Effector memory CD4-positive, alpha-beta T cell (primary cell): ENCODE measurements at regions not wholly inside any gene's neighbourhood (a gene's known extent, or its start where the extent isn't known, plus 50 kb on each side); places are given as distances from the start of the nearest gene placed in this dataset.

Source experiments
- DNase-seq, 3 donors: peaks; one replicate each; pipeline ENCODE4 v3.0.0-alpha.2; 2020
- H3K27ac ChIP-seq: 2 replicates; pipeline ENCODE4 v1.7.0; 2013; ENCODE audit warnings: mild to moderate bottlenecking, low read length, moderate library complexity; ENCODE audit not compliant: insufficient read depth, poor library complexity, severe bottlenecking
- H3K27me3 ChIP-seq: replicated peaks from 2 replicates; pipeline ENCODE4 v1.7.0; 2013; ENCODE audit warnings: mild to moderate bottlenecking, low read length; ENCODE audit not compliant: insufficient read depth, control insufficient read depth, poor library complexity, severe bottlenecking
- H3K36me3 ChIP-seq: 2 replicates; pipeline ENCODE4 v1.7.0; 2013; ENCODE audit warnings: mild to moderate bottlenecking, low read length, moderate library complexity; ENCODE audit not compliant: control insufficient read depth, insufficient read depth
- H3K4me1 ChIP-seq: 2 replicates; pipeline ENCODE4 v1.7.0; 2013; ENCODE audit warnings: low read length, mild to moderate bottlenecking; ENCODE audit not compliant: control insufficient read depth, insufficient read depth, poor library complexity, severe bottlenecking
- H3K4me3 ChIP-seq: 2 replicates; pipeline ENCODE4 v1.7.0; 2013; ENCODE audit warnings: low read length, low read depth, mild to moderate bottlenecking; ENCODE audit not compliant: insufficient read depth, poor library complexity, severe bottlenecking
- H3K9me3 ChIP-seq: 2 replicates; pipeline ENCODE4 v1.7.0; 2013; ENCODE audit warnings: mild to moderate bottlenecking, low read length, moderate library complexity; ENCODE audit not compliant: control insufficient read depth

- Histone ChIP-seq H3K4me1 (no peaks in the 10 kb centered on the region), H3K27me3 (no peaks in the 10 kb centered on the region), H3K27ac (no peak overlapping the region), H3K36me3 (no peaks in the 10 kb centered on the region), H3K4me3 (no peak overlapping the region), H3K9me3 (no peaks in the 10 kb centered on the region)
- no peak for DNase-seq
Measured at GRCh38 chr19:29085630-29086029, 127.3 kb downstream of the UQCRFS1 start.

DNA sequence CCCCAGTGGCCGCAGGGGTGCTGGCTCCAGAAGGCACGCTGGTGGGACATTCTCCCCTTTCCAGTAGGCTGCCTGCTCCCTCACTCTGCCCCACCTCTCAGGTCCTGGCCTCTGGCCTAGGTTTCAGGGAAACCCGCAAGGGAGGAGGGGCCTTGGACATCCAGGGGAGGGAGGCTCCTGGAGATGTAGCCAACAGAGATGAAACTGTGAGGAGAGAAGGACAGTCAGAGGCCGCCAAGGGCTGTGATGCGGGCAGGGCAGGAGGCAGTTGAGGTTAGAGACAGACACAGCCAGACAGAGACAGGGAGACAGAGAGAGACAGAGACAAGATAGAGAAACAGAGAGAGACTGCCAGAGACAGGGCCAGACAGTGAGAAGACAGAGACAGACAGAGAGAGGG, 127.7 kb downstream of the UQCRFS1 start:
- H3K4me1 ChIP-seq = no peaks in the 10 kb centered on the region
- no peak overlapping the region for H3K4me3 ChIP-seq
- H3K9me3 ChIP-seq = no peaks in the 10 kb centered on the region
- H3K27ac ChIP-seq = no peak overlapping the region
- DNase-seq = no peak
- H3K36me3 ChIP-seq = no peaks in the 10 kb centered on the region
- no peaks in the 10 kb centered on the region for H3K27me3 ChIP-seq

GRCh38 chr19:29084266-29084665, 128.7 kb downstream of the UQCRFS1 start:
- no peaks in the 10 kb centered on the region for H3K4me1 ChIP-seq
- no peaks in the 10 kb centered on the region for H3K9me3 ChIP-seq
- no peak overlapping the region for H3K27ac ChIP-seq
- H3K36me3 ChIP-seq = no peaks in the 10 kb centered on the region
- DNase-seq = no peak
- no peaks in the 10 kb centered on the region for H3K27me3 ChIP-seq
- no peak overlapping the region for H3K4me3 ChIP-seq

GRCh38 chr19:29083863-29084262, 129.1 kb downstream of the UQCRFS1 start:
- no peak for DNase-seq
- Histone ChIP-seq H3K36me3 (no peaks in the 10 kb centered on the region), H3K4me3 (no peak overlapping the region), H3K27me3 (no peaks in the 10 kb centered on the region), H3K27ac (no peak overlapping the region), H3K9me3 (no peaks in the 10 kb centered on the region), H3K4me1 (no peaks in the 10 kb centered on the region)

GRCh38 chr19:29079356-29080032, 133.5 kb downstream of the UQCRFS1 start:
- Histone ChIP-seq H3K27ac (no peak overlapping the region), H3K4me3 (no peak overlapping the region), H3K9me3 (no peaks in the 10 kb centered on the region), H3K36me3 (no peaks in the 10 kb centered on the region), H3K4me1 (no peaks in the 10 kb centered on the region), H3K27me3 (no peaks in the 10 kb centered on the region)
- no peak for DNase-seq

DNA sequence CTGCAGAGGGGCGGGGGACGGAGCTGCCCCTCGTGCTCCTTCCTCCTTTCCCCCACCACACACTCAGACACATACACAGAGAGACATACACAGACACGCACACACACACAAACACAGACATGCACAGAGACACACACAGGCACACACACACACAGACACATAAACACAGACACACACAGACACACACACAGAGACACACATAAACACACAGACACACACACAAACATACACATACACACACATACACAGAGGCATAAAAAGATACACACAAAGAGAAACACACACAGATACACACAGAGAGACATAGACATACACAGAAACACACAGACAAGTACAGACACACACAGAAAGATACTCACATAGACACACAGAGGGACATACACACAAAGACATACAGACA, 136.0 kb downstream of the UQCRFS1 start:
- Histone ChIP-seq H3K4me1 (no peaks in the 10 kb centered on the region), H3K36me3 (no peaks in the 10 kb centered on the region), H3K27me3 (no peaks in the 10 kb centered on the region), H3K4me3 (no peak overlapping the region), H3K9me3 (no peaks in the 10 kb centered on the region), H3K27ac (no peak overlapping the region)
- no peak for DNase-seq

DNA sequence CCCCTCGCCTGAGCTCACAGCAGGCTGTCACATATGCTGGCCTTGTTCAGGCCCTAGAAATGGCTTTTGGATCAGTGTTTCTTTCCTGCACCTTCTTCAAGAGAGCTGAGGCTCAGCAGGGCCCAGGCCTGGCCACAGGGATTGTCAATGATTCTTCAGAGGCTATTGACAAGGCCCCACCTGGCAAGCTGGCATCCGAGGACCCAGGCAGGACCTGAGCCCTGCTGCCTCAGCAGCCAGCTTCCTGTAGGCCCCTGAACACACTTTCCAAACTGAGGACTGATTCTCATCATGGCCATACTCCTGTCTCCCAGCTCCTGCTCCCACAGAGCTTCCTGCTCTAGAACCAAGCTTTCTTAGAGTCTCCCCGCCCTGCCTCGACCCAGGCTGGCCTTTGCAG, 136.8 kb downstream of the UQCRFS1 start:
- Histone ChIP-seq H3K36me3 (no peaks in the 10 kb centered on the region), H3K9me3 (no peaks in the 10 kb centered on the region), H3K4me1 (no peaks in the 10 kb centered on the region), H3K4me3 (no peak overlapping the region), H3K27ac (no peak overlapping the region), H3K27me3 (no peaks in the 10 kb centered on the region)
- no peak for DNase-seq

- no peak overlapping the region for H3K4me3 ChIP-seq
- no peaks in the 10 kb centered on the region for H3K27me3 ChIP-seq
- no peaks in the 10 kb centered on the region for H3K36me3 ChIP-seq
- no peaks in the 10 kb centered on the region for H3K4me1 ChIP-seq
- no peaks in the 10 kb centered on the region for H3K9me3 ChIP-seq
- H3K27ac ChIP-seq = no peak overlapping the region
- no peak for DNase-seq
Measured at GRCh38 chr19:29075149-29075548, 137.8 kb downstream of the UQCRFS1 start.

DNA sequence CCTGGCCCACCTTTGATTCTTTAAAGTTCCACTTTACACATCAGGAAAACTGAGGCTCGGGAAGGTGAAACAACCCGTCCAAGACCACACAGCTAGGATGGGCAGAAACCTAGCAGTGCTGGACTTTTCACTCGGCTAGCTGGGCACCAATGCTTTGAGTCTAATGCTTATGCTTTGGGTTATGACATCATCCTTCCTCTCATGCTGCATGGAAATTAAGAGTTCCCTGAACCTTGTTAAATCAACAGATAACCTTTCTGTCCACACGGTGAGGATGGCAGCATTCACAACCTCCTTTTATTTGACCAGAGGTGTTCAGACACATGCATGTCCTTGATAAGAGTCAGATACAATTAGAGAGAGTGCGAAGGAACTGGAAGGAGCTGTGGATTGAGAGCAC, 138.4 kb downstream of the UQCRFS1 start:
- Histone ChIP-seq H3K27me3 (no peaks in the 10 kb centered on the region), H3K36me3 (no peaks in the 10 kb centered on the region), H3K9me3 (no peaks in the 10 kb centered on the region), H3K4me3 (no peak overlapping the region), H3K4me1 (no peaks in the 10 kb centered on the region), H3K27ac (no peak overlapping the region)
- no peak for DNase-seq

- Histone ChIP-seq H3K36me3 (no peaks in the 10 kb centered on the region), H3K9me3 (no peaks in the 10 kb centered on the region), H3K4me1 (no peaks in the 10 kb centered on the region), H3K27me3 (no peaks in the 10 kb centered on the region), H3K27ac (no peak overlapping the region), H3K4me3 (no peak overlapping the region)
- DNase-seq = no peak
Measured at GRCh38 chr19:29067831-29068230, 145.1 kb downstream of the UQCRFS1 start.
